Suprapubic skin (tissue), 4 donors: ENCODE measurements at regions not wholly inside any gene's neighbourhood (a gene's known extent, or its start where the extent isn't known, plus 50 kb on each side); places are given as distances from the start of the nearest gene placed in this dataset.

ENCODE experiments used
- DNase-seq, 2 donors: peaks; one replicate each; pipeline ENCODE4 v3.0.0-alpha.2; 2019; ENCODE audit warnings: low spot score in 2 of 2
- H3K27ac ChIP-seq: fragments of 200-600 bp; sonication (generic); one replicate; pipeline ENCODE4 v1.5.1; 2019
- H3K27me3 ChIP-seq: fragments of 200-600 bp; sonication (generic); one replicate; pipeline ENCODE4 v1.5.1; 2019
- H3K36me3 ChIP-seq: fragments of 200-600 bp; sonication (generic); one replicate; pipeline ENCODE4 v1.5.1; 2019
- H3K4me1 ChIP-seq: fragments of 200-600 bp; sonication (generic); one replicate; pipeline ENCODE4 v1.5.1; 2019
- H3K4me3 ChIP-seq: fragments of 200-600 bp; sonication (generic); one replicate; pipeline ENCODE4 v1.5.1; 2019; ENCODE audit warnings: mild to moderate bottlenecking
- H3K9me3 ChIP-seq: fragments of 200-600 bp; sonication (generic); one replicate; pipeline ENCODE4 v1.5.1; 2019
- CTCF ChIP-seq, 2 donors: fragments of 200-600 bp in 1 of 2; fragments of 450-650 bp in 1 of 2; sonication (generic) in 1 of 2; IDR thresholded peaks; one replicate each; pipeline ENCODE4 v1.5.1; 2016 to 2019; ENCODE audit warnings: antibody characterized with exemption in 2 of 2, mild to moderate bottlenecking in 1 of 2, moderate library complexity in 1 of 2
- EP300 ChIP-seq: sonication (generic); formaldehyde crosslinking; IDR thresholded peaks from one replicate; pipeline ENCODE4 v1.6.1; 2017; ENCODE audit warnings: antibody characterized with exemption
- POLR2A ChIP-seq, 2 donors: fragments of 450-650 bp; IDR thresholded peaks; one replicate each; pipeline ENCODE4 v1.6.1; 2017; ENCODE audit warnings: antibody characterized with exemption in 2 of 2, mild to moderate bottlenecking in 2 of 2, moderate library complexity in 2 of 2
- POLR2AphosphoS5 ChIP-seq, 3 donors: sonication (generic); formaldehyde crosslinking; IDR thresholded peaks; one replicate each; pipeline ENCODE4 v1.6.1; 2017; ENCODE audit warnings: antibody characterized with exemption in 3 of 3
- WGBS: methylation state at CpG from one replicate; pipeline ENCODE4 v1.1.5; 2018; 5-methylcytosine and 5-hydroxymethylcytosine counted together

- no peak overlapping the region for H3K27ac ChIP-seq
- 79% methylated on average over 11 of the region's 11 CpGs for WGBS
- TF ChIP-seq POLR2AphosphoS5 (IDR thresholded peaks at IDR 0.05) (no peak), CTCF (IDR thresholded peaks at IDR 0.05) (no peak), POLR2A (IDR thresholded peaks at IDR 0.05) (no peak), EP300 (no peak)
- DNase-seq = no peak
- peaks cover 10% of the 10 kb centered on the region for H3K27me3 ChIP-seq
- no peaks in the 10 kb centered on the region for H3K36me3 ChIP-seq
- peaks cover 4% of the 10 kb centered on the region for H3K4me1 ChIP-seq
- H3K4me3 ChIP-seq = no peak overlapping the region
- no peaks in the 10 kb centered on the region for H3K9me3 ChIP-seq
Observed at GRCh38 chr17:65438173-65438572, 123.3 kb downstream of the AXIN2 start.

- TF ChIP-seq EP300 (no peak), POLR2A (IDR thresholded peaks at IDR 0.05) (no peak), CTCF (IDR thresholded peaks at IDR 0.05) (no peak), POLR2AphosphoS5 (IDR thresholded peaks at IDR 0.05) (no peak)
- H3K4me1 ChIP-seq = peaks cover 4% of the 10 kb centered on the region
- 69% methylated on average over 10 of the region's 10 CpGs for WGBS
- no peak overlapping the region for H3K27ac ChIP-seq
- H3K4me3 ChIP-seq = no peak overlapping the region
- no peaks in the 10 kb centered on the region for H3K9me3 ChIP-seq
- DNase-seq = no peak
- H3K27me3 ChIP-seq = peaks cover 10% of the 10 kb centered on the region
- no peaks in the 10 kb centered on the region for H3K36me3 ChIP-seq
Observed at GRCh38 chr17:65436871-65437270, 124.6 kb downstream of the AXIN2 start.

- H3K27ac ChIP-seq = no peak overlapping the region
- peaks cover 10% of the 10 kb centered on the region for H3K27me3 ChIP-seq
- WGBS = 70% methylated on average over 2 of the region's 2 CpGs
- no peak for TF ChIP-seq POLR2A (IDR thresholded peaks at IDR 0.05)
- no peak for TF ChIP-seq POLR2AphosphoS5 (IDR thresholded peaks at IDR 0.05)
- no peak for TF ChIP-seq CTCF (IDR thresholded peaks at IDR 0.05)
- TF ChIP-seq EP300 = no peak
- H3K9me3 ChIP-seq = no peaks in the 10 kb centered on the region
- no peak overlapping the region for H3K4me3 ChIP-seq
- no peaks in the 10 kb centered on the region for H3K36me3 ChIP-seq
- H3K4me1 ChIP-seq = peaks cover 4% of the 10 kb centered on the region
- DNase-seq = no peak
Observed at GRCh38 chr17:65434878-65435277, 126.6 kb downstream of the AXIN2 start.

GRCh38 chr17:65434251-65434650 is 127.2 kb downstream of the AXIN2 start:
- 47% methylated on average over 7 of the region's 7 CpGs for WGBS
- TF ChIP-seq CTCF (IDR thresholded peaks at IDR 0.05) = no peak
- no peak for TF ChIP-seq EP300
- TF ChIP-seq POLR2AphosphoS5 (IDR thresholded peaks at IDR 0.05) = no peak
- no peak for TF ChIP-seq POLR2A (IDR thresholded peaks at IDR 0.05)

GRCh38 chr17:65433592-65433991 is 127.9 kb downstream of the AXIN2 start:
- Histone ChIP-seq H3K27ac (no peak overlapping the region), H3K27me3 (peaks cover 10% of the 10 kb centered on the region), H3K36me3 (no peaks in the 10 kb centered on the region)

More at GRCh38 chr17:65434251-65434650, 127.2 kb downstream of the AXIN2 start:
- Histone ChIP-seq H3K4me3 (no peak overlapping the region), H3K27ac (no peak overlapping the region), H3K36me3 (no peaks in the 10 kb centered on the region), H3K4me1 (peaks cover 4% of the 10 kb centered on the region), H3K9me3 (no peaks in the 10 kb centered on the region), H3K27me3 (peaks cover 10% of the 10 kb centered on the region)
- no peak for DNase-seq

More at GRCh38 chr17:65433592-65433991, 127.9 kb downstream of the AXIN2 start:
- TF ChIP-seq POLR2A (IDR thresholded peaks at IDR 0.05) (no peak), EP300 (no peak), POLR2AphosphoS5 (IDR thresholded peaks at IDR 0.05) (no peak), CTCF (IDR thresholded peaks at IDR 0.05) (no peak)
- WGBS = 62% methylated on average over 4 of the region's 4 CpGs
- Histone ChIP-seq H3K4me3 (no peak overlapping the region), H3K9me3 (no peaks in the 10 kb centered on the region), H3K4me1 (peaks cover 4% of the 10 kb centered on the region)
- DNase-seq = no peak
